GM23338 (cell line): ENCODE measurements at regions not wholly inside any gene's neighbourhood (a gene's known extent, or its start where the extent isn't known, plus 50 kb on each side); places are given as distances from the start of the nearest gene placed in this dataset.

Experiments
- ATAC-seq: fragments of 200-7000 bp; cut with Tn5 transposase; 3 replicates; pipeline ENCODE4 v1.9.1; 2020
- DNase-seq: peaks from one replicate; pipeline ENCODE4 v3.0.0-alpha.2; 2015; ENCODE audit warnings: low spot score
- H2AFZ ChIP-seq: fragments of 200-600 bp; sonication (generic); 2 replicates; pipeline ENCODE4 v1.8.0; 2016; ENCODE audit warnings: antibody characterized with exemption, mild to moderate bottlenecking, moderate library complexity
- H3F3A ChIP-seq: fragments of 200-600 bp; sonication (generic); replicated peaks from 2 replicates; pipeline ENCODE4 v1.8.0; 2017; ENCODE audit warnings: antibody characterized with exemption, mixed run types, low read depth
- H3K27ac ChIP-seq: fragments of 200-600 bp; sonication (generic); 2 replicates; pipeline ENCODE4 v1.6.1; 2016; ENCODE audit warnings: low read depth
- H3K27me3 ChIP-seq: fragments of 200-600 bp; sonication (generic); 2 replicates; pipeline ENCODE4 v1.8.0; 2016; ENCODE audit warnings: mild to moderate bottlenecking, mixed run types, moderate library complexity; ENCODE audit not compliant: insufficient read depth
- H3K36me3 ChIP-seq: fragments of 200-600 bp; sonication (generic); 2 replicates; pipeline ENCODE4 v1.8.0; 2016; ENCODE audit warnings: mild to moderate bottlenecking; ENCODE audit not compliant: insufficient read depth
- H3K4me1 ChIP-seq: fragments of 200-600 bp; sonication (generic); 2 replicates; pipeline ENCODE4 v1.8.0; 2016; ENCODE audit warnings: mild to moderate bottlenecking, moderate library complexity; ENCODE audit not compliant: insufficient read depth
- H3K4me2 ChIP-seq: fragments of 200-600 bp; sonication (generic); 2 replicates; pipeline ENCODE4 v1.7.1; 2017; ENCODE audit warnings: mixed run types
- H3K4me3 ChIP-seq: fragments of 200-600 bp; sonication (generic); 2 replicates; pipeline ENCODE4 v1.6.1; 2016; ENCODE audit warnings: mixed run types
- H3K79me2 ChIP-seq: fragments of 200-600 bp; sonication (generic); replicated peaks from 2 replicates; pipeline ENCODE4 v1.8.0; 2017; ENCODE audit warnings: mild to moderate bottlenecking; ENCODE audit not compliant: insufficient read depth
- H3K9me2 ChIP-seq: fragments of 200-600 bp; sonication (generic); 2 replicates; pipeline ENCODE4 v1.8.0; 2017; ENCODE audit not compliant: insufficient read depth
- H4K20me1 ChIP-seq: fragments of 200-600 bp; sonication (generic); replicated peaks from 2 replicates; pipeline ENCODE4 v1.8.0; 2017; ENCODE audit warnings: mild to moderate bottlenecking; ENCODE audit not compliant: insufficient read depth
- H3K27ac Mint-ChIP-seq: 2 replicates; pipeline ENCODE4 v1.8.0; 2020; ENCODE audit warnings: inconsistent platforms, mild to moderate bottlenecking, moderate library complexity, mixed read lengths
- H3K27me3 Mint-ChIP-seq: 3 replicates; pipeline ENCODE4 v1.8.0; 2022; ENCODE audit warnings: low read depth, mild to moderate bottlenecking, moderate library complexity, mixed read lengths, inconsistent platforms; ENCODE audit not compliant: insufficient read depth, poor library complexity
- H3K36me3 Mint-ChIP-seq: 3 replicates; pipeline ENCODE4 v1.8.0; 2021; ENCODE audit warnings: low read depth, mild to moderate bottlenecking, inconsistent platforms, moderate library complexity, mixed read lengths
- H3K4me1 Mint-ChIP-seq: 3 replicates; pipeline ENCODE4 v1.8.0; 2020; ENCODE audit warnings: mild to moderate bottlenecking, inconsistent platforms, mixed read lengths
- H3K4me3 Mint-ChIP-seq: 3 replicates; pipeline ENCODE4 v1.8.0; 2021; ENCODE audit warnings: moderate library complexity, mild to moderate bottlenecking, inconsistent platforms, mixed read lengths
- H3K9me3 Mint-ChIP-seq: 3 replicates; pipeline ENCODE4 v1.8.0; 2020; ENCODE audit warnings: moderate library complexity, mild to moderate bottlenecking, inconsistent platforms, mixed read lengths
- CREB1 ChIP-seq: fragments of 250-450 bp; sonication (Bioruptor Pico); IDR thresholded peaks from 2 replicates; pipeline ENCODE4 v1.5.0; 2020; ENCODE audit warnings: low read depth, mild to moderate bottlenecking, moderate library complexity
- ETS1 ChIP-seq: IDR thresholded peaks from 2 replicates; pipeline ENCODE4 v1.6.1; 2016; ENCODE audit warnings: antibody characterized with exemption
- EZH2 ChIP-seq: fragments of 200-600 bp; sonication (generic); IDR thresholded peaks from one replicate; pipeline ENCODE4 v1.8.0; 2017; ENCODE audit warnings: antibody characterized with exemption, mild to moderate bottlenecking, low read depth; ENCODE audit not compliant: unreplicated experiment
- EZH2phosphoT487 ChIP-seq: fragments of 200-600 bp; sonication (generic); IDR thresholded peaks from one replicate; pipeline ENCODE4 v1.8.1; 2018; ENCODE audit warnings: antibody characterized with exemption; ENCODE audit not compliant: unreplicated experiment
- JUNB ChIP-seq: IDR thresholded peaks from one replicate; pipeline ENCODE4 v1.6.1; 2016; ENCODE audit warnings: antibody characterized with exemption; ENCODE audit not compliant: unreplicated experiment
- NANOG ChIP-seq: IDR thresholded peaks from 2 replicates; pipeline ENCODE4 v1.6.1; 2016; ENCODE audit warnings: antibody characterized with exemption, borderline replicate concordance
- POLR2AphosphoS5 ChIP-seq: IDR thresholded peaks from 2 replicates; pipeline ENCODE4 v1.6.1; 2016; ENCODE audit warnings: antibody characterized with exemption, low read depth
- REST ChIP-seq: IDR thresholded peaks from one replicate; pipeline ENCODE4 v1.6.1; 2018; ENCODE audit warnings: antibody characterized with exemption; ENCODE audit not compliant: unreplicated experiment
- STAT1 ChIP-seq: IDR thresholded peaks from one replicate; pipeline ENCODE4 v1.6.1; 2016; ENCODE audit warnings: antibody characterized with exemption; ENCODE audit not compliant: unreplicated experiment
- ZNF114 ChIP-seq: fragments of 250-450 bp; sonication (Bioruptor Pico); IDR thresholded peaks from 2 replicates; pipeline ENCODE4 v1.5.0; 2020; ENCODE audit warnings: mild to moderate bottlenecking, moderate library complexity
- ZNF331 ChIP-seq: fragments of 250-450 bp; sonication (Bioruptor Pico); IDR thresholded peaks from 2 replicates; pipeline ENCODE4 v1.5.0; 2020; ENCODE audit warnings: low read depth, mild to moderate bottlenecking, moderate library complexity
- TF ChIP-seq, protein P1 (sequence below), 2 experiments: fragments of 200-600 bp in 1 of 2; sonication (generic) in 1 of 2; conservative IDR thresholded peaks; 2 replicates each; pipeline versions ENCODE4 v1.5.1 to v1.6.1; 2016 to 2017; ENCODE audit warnings: antibody characterized with exemption in 2 of 2, low read depth in 2 of 2, mild to moderate bottlenecking in 2 of 2, moderate library complexity in 1 of 2
- TF ChIP-seq, protein P2 (sequence below): fragments of 250-450 bp; sonication (Bioruptor Pico); IDR thresholded peaks from 2 replicates; pipeline ENCODE4 v1.5.0; 2020; ENCODE audit warnings: mild to moderate bottlenecking, moderate library complexity

DNA sequence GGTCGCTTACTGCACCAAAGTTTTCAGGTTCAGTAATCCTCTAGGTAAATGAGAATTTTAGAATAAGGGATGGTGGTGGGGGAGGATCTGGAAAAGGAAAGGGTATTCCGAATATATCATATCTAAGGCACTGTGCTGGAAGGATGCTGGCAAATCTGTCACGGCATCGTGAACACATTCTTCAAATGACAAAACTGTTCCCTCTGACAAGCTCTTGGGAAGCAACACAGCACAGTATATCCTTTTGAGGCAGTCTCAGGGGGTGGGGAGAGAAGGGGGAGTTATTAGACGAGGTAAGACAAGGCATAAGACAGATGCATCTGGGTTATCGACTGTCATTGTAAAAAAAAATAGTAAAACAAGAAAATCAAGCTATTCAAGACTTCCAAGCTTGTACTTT is 289.6 kb upstream of the LRRN1 start (continued):
- TF ChIP-seq REST (no peak), JUNB (no peak), EZH2phosphoT487 (no peak), STAT1 (no peak), NANOG (no peak), ETS1 (no peak), POLR2AphosphoS5 (no peak), ZNF114 (CRISPR knock-in tag) (no peak), ZNF331 (no peak), CREB1 (CRISPR knock-in tag) (no peak), EZH2 (no peak)
- TF ChIP-seq, protein P1, sequence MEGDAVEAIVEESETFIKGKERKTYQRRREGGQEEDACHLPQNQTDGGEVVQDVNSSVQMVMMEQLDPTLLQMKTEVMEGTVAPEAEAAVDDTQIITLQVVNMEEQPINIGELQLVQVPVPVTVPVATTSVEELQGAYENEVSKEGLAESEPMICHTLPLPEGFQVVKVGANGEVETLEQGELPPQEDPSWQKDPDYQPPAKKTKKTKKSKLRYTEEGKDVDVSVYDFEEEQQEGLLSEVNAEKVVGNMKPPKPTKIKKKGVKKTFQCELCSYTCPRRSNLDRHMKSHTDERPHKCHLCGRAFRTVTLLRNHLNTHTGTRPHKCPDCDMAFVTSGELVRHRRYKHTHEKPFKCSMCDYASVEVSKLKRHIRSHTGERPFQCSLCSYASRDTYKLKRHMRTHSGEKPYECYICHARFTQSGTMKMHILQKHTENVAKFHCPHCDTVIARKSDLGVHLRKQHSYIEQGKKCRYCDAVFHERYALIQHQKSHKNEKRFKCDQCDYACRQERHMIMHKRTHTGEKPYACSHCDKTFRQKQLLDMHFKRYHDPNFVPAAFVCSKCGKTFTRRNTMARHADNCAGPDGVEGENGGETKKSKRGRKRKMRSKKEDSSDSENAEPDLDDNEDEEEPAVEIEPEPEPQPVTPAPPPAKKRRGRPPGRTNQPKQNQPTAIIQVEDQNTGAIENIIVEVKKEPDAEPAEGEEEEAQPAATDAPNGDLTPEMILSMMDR (conservative IDR thresholded peaks at IDR 0.05; ENCODE audit: low read depth in 2 of 2) = no peak

DNA sequence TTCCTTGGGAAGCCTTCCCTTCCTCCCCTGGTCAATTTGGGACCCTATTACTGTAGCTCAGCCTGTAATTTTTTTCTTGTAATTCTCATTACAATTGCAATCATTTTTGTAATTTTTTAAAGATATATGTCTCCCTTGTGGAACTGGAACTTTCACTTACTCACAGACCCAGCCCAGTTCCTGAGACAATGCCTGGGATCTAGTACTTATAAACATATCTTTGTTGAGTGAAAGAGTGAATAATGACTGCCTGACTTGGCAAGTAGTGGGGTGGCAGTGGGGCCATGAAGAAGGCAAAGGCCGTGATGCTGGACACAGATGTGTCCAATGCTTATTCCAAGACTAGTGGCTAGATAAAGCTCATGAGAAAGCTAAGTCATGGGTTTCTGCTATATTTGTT is 294.5 kb upstream of the LRRN1 start:
- H3K79me2 ChIP-seq = no peaks in the 10 kb centered on the region
- no peaks in the 10 kb centered on the region for H3K27me3 Mint-ChIP-seq
- TF ChIP-seq, protein P2, sequence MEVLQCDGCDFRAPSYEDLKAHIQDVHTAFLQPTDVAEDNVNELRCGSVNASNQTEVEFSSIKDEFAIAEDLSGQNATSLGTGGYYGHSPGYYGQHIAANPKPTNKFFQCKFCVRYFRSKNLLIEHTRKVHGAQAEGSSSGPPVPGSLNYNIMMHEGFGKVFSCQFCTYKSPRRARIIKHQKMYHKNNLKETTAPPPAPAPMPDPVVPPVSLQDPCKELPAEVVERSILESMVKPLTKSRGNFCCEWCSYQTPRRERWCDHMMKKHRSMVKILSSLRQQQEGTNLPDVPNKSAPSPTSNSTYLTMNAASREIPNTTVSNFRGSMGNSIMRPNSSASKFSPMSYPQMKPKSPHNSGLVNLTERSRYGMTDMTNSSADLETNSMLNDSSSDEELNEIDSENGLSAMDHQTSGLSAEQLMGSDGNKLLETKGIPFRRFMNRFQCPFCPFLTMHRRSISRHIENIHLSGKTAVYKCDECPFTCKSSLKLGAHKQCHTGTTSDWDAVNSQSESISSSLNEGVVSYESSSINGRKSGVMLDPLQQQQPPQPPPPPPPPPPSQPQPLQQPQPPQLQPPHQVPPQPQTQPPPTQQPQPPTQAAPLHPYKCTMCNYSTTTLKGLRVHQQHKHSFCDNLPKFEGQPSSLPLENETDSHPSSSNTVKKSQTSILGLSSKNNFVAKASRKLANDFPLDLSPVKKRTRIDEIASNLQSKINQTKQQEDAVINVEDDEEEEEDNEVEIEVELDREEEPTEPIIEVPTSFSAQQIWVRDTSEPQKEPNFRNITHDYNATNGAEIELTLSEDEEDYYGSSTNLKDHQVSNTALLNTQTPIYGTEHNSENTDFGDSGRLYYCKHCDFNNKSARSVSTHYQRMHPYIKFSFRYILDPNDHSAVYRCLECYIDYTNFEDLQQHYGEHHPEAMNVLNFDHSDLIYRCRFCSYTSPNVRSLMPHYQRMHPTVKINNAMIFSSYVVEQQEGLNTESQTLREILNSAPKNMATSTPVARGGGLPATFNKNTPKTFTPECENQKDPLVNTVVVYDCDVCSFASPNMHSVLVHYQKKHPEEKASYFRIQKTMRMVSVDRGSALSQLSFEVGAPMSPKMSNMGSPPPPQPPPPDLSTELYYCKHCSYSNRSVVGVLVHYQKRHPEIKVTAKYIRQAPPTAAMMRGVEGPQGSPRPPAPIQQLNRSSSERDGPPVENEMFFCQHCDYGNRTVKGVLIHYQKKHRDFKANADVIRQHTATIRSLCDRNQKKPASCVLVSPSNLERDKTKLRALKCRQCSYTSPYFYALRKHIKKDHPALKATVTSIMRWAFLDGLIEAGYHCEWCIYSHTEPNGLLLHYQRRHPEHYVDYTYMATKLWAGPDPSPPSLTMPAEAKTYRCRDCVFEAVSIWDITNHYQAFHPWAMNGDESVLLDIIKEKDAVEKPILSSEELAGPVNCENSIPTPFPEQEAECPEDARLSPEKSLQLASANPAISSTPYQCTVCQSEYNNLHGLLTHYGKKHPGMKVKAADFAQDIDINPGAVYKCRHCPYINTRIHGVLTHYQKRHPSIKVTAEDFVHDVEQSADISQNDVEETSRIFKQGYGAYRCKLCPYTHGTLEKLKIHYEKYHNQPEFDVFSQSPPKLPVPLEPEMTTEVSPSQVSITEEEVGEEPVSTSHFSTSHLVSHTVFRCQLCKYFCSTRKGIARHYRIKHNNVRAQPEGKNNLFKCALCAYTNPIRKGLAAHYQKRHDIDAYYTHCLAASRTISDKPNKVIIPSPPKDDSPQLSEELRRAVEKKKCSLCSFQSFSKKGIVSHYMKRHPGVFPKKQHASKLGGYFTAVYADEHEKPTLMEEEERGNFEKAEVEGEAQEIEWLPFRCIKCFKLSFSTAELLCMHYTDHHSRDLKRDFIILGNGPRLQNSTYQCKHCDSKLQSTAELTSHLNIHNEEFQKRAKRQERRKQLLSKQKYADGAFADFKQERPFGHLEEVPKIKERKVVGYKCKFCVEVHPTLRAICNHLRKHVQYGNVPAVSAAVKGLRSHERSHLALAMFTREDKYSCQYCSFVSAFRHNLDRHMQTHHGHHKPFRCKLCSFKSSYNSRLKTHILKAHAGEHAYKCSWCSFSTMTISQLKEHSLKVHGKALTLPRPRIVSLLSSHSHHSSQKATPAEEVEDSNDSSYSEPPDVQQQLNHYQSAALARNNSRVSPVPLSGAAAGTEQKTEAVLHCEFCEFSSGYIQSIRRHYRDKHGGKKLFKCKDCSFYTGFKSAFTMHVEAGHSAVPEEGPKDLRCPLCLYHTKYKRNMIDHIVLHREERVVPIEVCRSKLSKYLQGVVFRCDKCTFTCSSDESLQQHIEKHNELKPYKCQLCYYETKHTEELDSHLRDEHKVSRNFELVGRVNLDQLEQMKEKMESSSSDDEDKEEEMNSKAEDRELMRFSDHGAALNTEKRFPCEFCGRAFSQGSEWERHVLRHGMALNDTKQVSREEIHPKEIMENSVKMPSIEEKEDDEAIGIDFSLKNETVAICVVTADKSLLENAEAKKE (CRISPR knock-in tag) = no peak
- no peak for TF ChIP-seq EZH2
- TF ChIP-seq NANOG = no peak
- no peak for TF ChIP-seq JUNB

More for the DNA sequence above, 294.5 kb upstream of the LRRN1 start:
- H3K4me1 Mint-ChIP-seq = no peaks in the 10 kb centered on the region
- H3K4me3 ChIP-seq = no peak overlapping the region
- ATAC-seq (no peak), DNase-seq (no peak)
- H3K4me2 ChIP-seq = no peak overlapping the region
- H3K27ac ChIP-seq = no peak overlapping the region
- no peaks in the 10 kb centered on the region for H3K9me2 ChIP-seq
- H3K36me3 Mint-ChIP-seq = peaks cover 25% of the 10 kb centered on the region
- H3K9me3 Mint-ChIP-seq = peaks cover 95% of the 10 kb centered on the region
- H3K4me1 ChIP-seq = no peaks in the 10 kb centered on the region
- H3F3A ChIP-seq = no peaks in the 10 kb centered on the region
- no peaks in the 10 kb centered on the region for H4K20me1 ChIP-seq
- H3K4me3 Mint-ChIP-seq = no peak overlapping the region
- H3K27ac Mint-ChIP-seq = no peak overlapping the region
- H3K36me3 ChIP-seq = no peaks in the 10 kb centered on the region
- H2AFZ ChIP-seq = no peak overlapping the region
- H3K27me3 ChIP-seq = no peaks in the 10 kb centered on the region
